Breast epithelium (tissue), 4 donors: ENCODE measurements at regions not wholly inside any gene's neighbourhood (a gene's known extent, or its start where the extent isn't known, plus 50 kb on each side); places are given as distances from the start of the nearest gene placed in this dataset.

Experiments
- DNase-seq, 2 donors: peaks; one replicate each; pipeline ENCODE4 v3.0.0-alpha.2; 2019; ENCODE audit warnings: low spot score in 2 of 2
- H3K27ac ChIP-seq, 2 donors: fragments of 200-600 bp; sonication (generic) in 1 of 2; one replicate each; pipeline ENCODE4 v1.5.1; 2016 to 2019; ENCODE audit warnings: mild to moderate bottlenecking in 1 of 2
- H3K27me3 ChIP-seq, 2 donors: fragments of 200-600 bp; sonication (generic) in 1 of 2; one replicate each; pipeline versions ENCODE4 v1.5.1 to v1.6.0; 2017 to 2019; ENCODE audit warnings: control low read depth in 1 of 2, mild to moderate bottlenecking in 1 of 2
- H3K36me3 ChIP-seq: fragments of 200-600 bp; one replicate; pipeline ENCODE4 v1.5.1; 2019
- H3K4me1 ChIP-seq, 2 donors: fragments of 200-600 bp; sonication (generic); one replicate each; pipeline ENCODE4 v1.5.1; 2016 to 2019; ENCODE audit warnings: control low read depth in 1 of 2
- H3K4me3 ChIP-seq, 3 donors: fragments of 200-600 bp; sonication (generic); 1 replicate in 2 of 3; 2 replicates in 1 of 3; pipeline ENCODE4 v1.5.1; 2016 to 2019; ENCODE audit warnings: mild to moderate bottlenecking in 3 of 3, moderate library complexity in 2 of 3
- H3K9me3 ChIP-seq, 2 donors: fragments of 200-600 bp; sonication (generic) in 1 of 2; one replicate each; pipeline ENCODE4 v1.5.1; 2016 to 2019; ENCODE audit warnings: control low read depth in 1 of 2
- CTCF ChIP-seq, 3 donors: fragments of 450-650 bp; IDR thresholded peaks; one replicate each; pipeline ENCODE4 v1.5.1; 2016 to 2017; ENCODE audit warnings: antibody characterized with exemption in 3 of 3, mild to moderate bottlenecking in 3 of 3, moderate library complexity in 3 of 3
- POLR2A ChIP-seq: fragments of 450-650 bp; IDR thresholded peaks from one replicate; pipeline ENCODE4 v1.6.1; 2016; ENCODE audit warnings: antibody characterized with exemption, mild to moderate bottlenecking, moderate library complexity
- POLR2AphosphoS5 ChIP-seq, 3 donors: sonication (generic); formaldehyde crosslinking; IDR thresholded peaks; one replicate each; pipeline ENCODE4 v1.6.1; 2017; ENCODE audit warnings: antibody characterized with exemption in 3 of 3
- intact Hi-C: fragments of 100-400 bp; cut with DNase I; formaldehyde crosslinking; loops from one replicate; pipeline ENCODE4 v1.15.1; 2023; ENCODE audit warnings: low total_unique reads

DNA sequence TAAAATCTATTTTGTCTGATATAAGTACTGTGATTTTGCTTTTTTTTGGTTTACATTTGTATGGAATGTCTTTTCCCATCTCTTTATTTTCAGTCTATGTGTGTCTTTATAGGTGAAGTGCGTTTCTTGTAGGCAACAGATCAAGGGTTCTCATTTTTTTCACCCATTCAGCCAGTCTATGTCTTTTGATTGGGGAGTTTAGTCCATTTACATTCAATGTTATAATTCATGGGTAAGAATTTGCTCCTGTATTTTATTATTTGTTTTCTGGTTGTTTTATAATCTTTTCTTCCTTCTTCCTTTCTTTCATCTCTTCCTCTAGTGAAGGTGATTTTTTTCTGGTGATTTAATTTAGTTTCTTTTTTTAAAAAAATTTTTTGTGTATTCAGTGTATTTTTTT lies 104.8 kb upstream of the TMEM229A start:
- Histone ChIP-seq H3K36me3 (no peaks in the 10 kb centered on the region), H3K4me3 (no peak overlapping the region), H3K4me1 (no peaks in the 10 kb centered on the region), H3K27ac (no peak overlapping the region), H3K27me3 (no peaks in the 10 kb centered on the region), H3K9me3 (no peaks in the 10 kb centered on the region)
- intact Hi-C loops, result no loop called here
- DNase-seq, result no peak
- no peak for TF ChIP-seq CTCF (IDR thresholded peaks at IDR 0.05)
- TF ChIP-seq POLR2A, result no peak
- no peak for TF ChIP-seq POLR2AphosphoS5 (IDR thresholded peaks at IDR 0.05)

GRCh38 chr7:124124201-124124600 lies 91.3 kb upstream of the TMEM229A start:
- Histone ChIP-seq H3K4me3 (no peak overlapping the region), H3K9me3 (no peaks in the 10 kb centered on the region), H3K27me3 (no peaks in the 10 kb centered on the region), H3K36me3 (no peaks in the 10 kb centered on the region), H3K4me1 (no peaks in the 10 kb centered on the region), H3K27ac (no peak overlapping the region)
- no peak for DNase-seq
- TF ChIP-seq POLR2A (no peak), CTCF (IDR thresholded peaks at IDR 0.05) (no peak), POLR2AphosphoS5 (IDR thresholded peaks at IDR 0.05) (no peak)
- intact Hi-C loops, result no loop called here

GRCh38 chr7:124120911-124121310 lies 88.0 kb upstream of the TMEM229A start:
- DNase-seq, result no peak
- no peaks in the 10 kb centered on the region for H3K4me1 ChIP-seq
- no peak overlapping the region for H3K4me3 ChIP-seq
- H3K27ac ChIP-seq, result no peak overlapping the region
- H3K36me3 ChIP-seq, result no peaks in the 10 kb centered on the region
- H3K27me3 ChIP-seq, result no peaks in the 10 kb centered on the region
- peaks cover 0 to 2% of the 10 kb centered on the region in 2 donors for H3K9me3 ChIP-seq
- TF ChIP-seq POLR2AphosphoS5 (IDR thresholded peaks at IDR 0.05) (no peak), CTCF (IDR thresholded peaks at IDR 0.05) (no peak), POLR2A (no peak)
- intact Hi-C loops, result no loop called here

DNA sequence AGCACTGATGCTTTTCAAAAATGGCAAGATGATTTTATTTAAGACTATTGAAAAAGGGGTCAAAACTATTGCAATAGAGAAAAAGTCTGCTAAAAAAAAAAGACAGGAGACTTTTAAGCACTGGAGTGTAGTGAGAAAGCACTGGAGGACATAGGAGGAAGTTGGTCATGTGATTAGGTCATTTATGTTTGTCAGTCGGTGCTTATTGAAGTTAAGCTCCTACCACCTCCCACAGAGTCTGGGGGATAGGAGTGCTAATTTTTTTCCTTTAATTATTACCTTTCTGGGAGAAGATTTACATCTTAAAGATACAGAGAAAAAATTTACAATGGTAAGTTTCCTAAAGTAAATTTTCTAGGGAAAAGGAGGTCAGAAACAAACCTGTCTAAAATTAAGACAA lies 80.2 kb upstream of the TMEM229A start:
- TF ChIP-seq POLR2A, result no peak
- no peak for TF ChIP-seq POLR2AphosphoS5 (IDR thresholded peaks at IDR 0.05)
- no peak for TF ChIP-seq CTCF (IDR thresholded peaks at IDR 0.05)
- no peaks in the 10 kb centered on the region for H3K4me1 ChIP-seq
- H3K27me3 ChIP-seq, result no peaks in the 10 kb centered on the region
- H3K36me3 ChIP-seq, result no peaks in the 10 kb centered on the region
- peaks cover 0 to 8% of the 10 kb centered on the region in 2 donors for H3K9me3 ChIP-seq
- intact Hi-C loops, result no loop called here
- DNase-seq, result no peak
- H3K4me3 ChIP-seq, result no peak overlapping the region
- no peak overlapping the region for H3K27ac ChIP-seq

DNA sequence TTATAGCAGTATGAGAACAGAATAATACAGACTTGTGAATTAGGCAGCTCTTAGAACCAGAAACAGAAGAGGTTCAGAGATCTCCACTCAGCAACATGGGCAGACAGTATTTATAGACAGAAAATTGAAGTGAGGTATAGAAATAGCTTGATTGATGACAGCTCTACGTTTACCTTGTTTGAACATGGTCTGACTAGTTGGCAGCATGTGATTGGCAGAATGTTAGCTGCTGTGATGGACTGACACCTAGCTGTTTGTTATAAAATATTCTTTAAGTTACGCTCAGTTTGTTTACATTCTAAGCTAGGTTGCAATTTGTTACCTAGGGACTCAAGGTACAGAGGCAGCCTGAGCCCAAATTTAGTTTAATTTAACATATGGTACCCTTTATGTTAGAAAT lies 73.7 kb upstream of the TMEM229A start:
- Histone ChIP-seq H3K9me3 (peaks cover 0 to 6% of the 10 kb centered on the region in 2 donors), H3K4me3 (no peak overlapping the region), H3K27ac (no peak overlapping the region), H3K27me3 (no peaks in the 10 kb centered on the region), H3K36me3 (no peaks in the 10 kb centered on the region), H3K4me1 (no peaks in the 10 kb centered on the region)
- TF ChIP-seq POLR2AphosphoS5 (IDR thresholded peaks at IDR 0.05) (no peak), CTCF (IDR thresholded peaks at IDR 0.05) (no peak), POLR2A (no peak)
- DNase-seq, result no peak
- intact Hi-C loops, result no loop called here
